Fibroblast of the conjunctiva (primary cell): ENCODE measurements at regions not wholly inside any gene's neighbourhood (a gene's known extent, or its start where the extent isn't known, plus 50 kb on each side); places are given as distances from the start of the nearest gene placed in this dataset.
"Not testable (repeated sequence)": the region's sequence is repeated elsewhere in the genome, so short reads cannot be mapped to it uniquely, and the experiment has no call there.

Experiments used
- DNase-seq: peaks from one replicate; pipeline ENCODE4 v3.0.0-alpha.2; 2010; ENCODE audit warnings: low read depth

DNA sequence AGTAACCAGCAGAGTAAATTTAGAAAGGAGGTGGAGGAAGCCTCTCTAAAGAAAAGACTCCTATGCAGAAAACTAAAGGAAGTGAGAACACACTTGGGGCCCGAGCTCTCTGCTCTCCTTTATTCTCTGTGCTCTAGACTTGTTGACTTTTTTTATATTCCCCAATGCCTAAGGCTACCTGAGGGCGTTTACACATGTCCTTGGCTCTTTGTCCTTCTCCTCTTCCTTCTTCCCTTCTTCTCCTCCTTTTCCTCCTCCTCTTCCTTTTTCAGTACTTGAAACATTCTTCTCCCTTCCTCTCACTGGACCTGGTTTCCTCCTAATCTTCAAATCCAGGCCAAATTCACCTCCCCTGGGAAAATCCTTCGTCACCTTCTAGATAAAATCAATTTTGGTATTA lies 256.4 kb upstream of the TRPC7 start:
- no peak for DNase-seq

DNA sequence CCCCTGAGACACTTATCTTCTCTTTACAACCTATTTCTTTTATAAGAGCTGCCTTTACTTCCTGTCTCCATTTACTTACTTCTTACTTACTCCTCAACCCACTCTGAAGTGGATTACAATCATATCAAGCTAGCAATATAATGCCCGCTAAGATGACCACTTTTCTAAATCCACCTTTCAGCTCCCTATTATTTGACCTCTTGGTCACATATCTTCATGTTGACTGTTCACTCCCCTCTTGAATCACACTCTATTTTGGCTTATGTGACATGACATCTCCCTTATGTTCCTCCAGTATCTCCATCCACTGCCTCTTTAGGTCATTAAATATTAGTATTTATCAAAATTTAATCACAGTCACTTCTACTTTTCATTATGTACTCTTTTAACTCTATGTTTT lies 255.3 kb upstream of the TRPC7 start:
- no peak for DNase-seq

DNA sequence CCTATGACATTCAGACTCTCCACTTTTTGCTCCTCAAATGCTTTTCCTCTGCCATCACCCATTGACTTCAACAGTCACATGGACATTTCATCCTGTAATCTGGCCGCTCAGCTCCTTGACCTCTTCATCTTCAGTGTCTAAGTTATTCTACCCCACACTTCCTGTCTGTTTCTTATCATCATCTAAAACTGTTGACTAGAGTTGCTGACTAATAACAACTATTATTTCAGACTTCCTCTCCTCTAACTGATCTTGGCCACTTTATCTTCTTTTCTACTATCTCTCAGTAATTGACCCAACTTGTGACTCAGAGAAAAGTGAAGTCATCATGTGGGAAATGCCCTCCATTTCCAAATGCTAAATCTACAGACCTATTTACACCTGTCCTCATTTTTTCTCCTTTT lies 254.7 kb upstream of the TRPC7 start:
- no peak for DNase-seq

DNA sequence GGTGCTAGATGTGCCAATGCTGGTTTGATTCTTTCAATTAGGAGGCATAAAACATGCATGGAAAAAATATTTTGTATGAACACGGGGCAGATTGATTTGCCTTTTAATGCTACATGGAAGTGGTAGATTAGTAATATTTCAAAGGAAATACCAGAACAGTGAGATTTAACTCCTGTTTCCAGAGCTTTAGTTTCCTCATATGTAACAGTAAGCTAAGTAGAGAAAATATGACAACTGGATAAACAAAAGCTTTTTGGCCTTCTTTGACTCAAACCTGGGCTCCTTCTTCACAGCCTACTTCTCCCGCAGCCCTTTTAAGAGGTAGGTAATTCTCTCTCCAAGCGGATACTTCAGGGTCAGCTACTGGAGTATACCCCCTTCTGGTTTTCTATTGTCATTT lies 254.2 kb upstream of the TRPC7 start:
- DNase-seq: no peak

DNA sequence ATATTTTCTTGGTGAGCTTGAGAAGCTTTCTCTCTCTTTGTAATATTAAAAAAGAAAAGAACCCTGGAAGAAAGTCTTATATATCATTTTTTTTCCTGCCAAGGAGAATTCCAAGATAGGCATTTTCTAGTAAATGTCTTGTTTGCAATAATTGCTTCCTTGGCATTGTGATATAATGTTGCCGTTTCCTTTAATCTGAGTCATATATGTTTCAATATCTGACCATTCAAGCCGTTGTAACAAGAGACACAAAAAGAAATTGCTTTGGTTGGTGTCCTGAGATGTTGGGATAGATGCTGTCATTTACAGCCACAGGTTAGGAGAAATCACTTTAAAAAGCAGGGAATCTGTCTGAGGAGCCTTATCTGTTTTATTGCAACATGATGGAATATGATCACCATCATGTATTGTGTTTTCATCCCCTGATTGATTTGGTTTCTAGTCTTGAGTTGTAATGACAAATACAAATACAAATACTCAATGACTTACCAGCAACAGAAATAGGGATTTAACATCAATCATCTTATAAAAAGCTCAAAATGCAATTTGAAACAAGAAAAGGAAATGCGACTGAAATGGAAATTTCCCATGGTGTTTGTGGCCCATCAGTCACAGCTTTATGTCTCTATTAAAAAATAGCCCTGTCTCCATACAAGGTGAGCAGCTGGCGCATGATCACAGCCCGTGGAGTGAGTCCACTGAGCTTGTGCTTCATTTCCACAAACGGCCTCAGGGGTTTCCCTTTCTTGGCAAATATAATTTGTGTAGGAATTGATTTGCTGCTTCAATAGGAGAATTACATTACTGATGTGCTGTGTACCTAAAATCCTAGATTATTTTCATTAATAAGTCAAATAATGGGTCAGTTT lies 250.1 kb upstream of the TRPC7 start:
- no peak for DNase-seq

DNA sequence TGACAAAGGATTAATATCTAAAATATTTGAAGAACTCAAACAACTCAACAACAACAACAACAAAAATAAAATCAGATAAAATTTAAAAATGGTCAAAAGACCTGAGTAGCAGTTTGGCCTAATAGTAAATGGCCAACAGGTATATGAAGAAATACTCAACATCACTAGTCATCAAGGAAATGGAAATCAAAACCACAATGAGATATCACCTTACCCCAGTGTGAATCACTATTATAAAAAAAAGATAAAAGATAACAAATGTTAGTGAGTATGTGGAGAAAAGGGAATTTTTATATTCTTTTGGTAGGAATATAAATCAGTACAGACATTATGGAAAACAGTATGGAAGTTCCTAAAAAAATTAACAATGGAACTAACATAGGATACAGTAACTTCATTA lies 247.9 kb upstream of the TRPC7 start:
- DNase-seq: no peak

DNA sequence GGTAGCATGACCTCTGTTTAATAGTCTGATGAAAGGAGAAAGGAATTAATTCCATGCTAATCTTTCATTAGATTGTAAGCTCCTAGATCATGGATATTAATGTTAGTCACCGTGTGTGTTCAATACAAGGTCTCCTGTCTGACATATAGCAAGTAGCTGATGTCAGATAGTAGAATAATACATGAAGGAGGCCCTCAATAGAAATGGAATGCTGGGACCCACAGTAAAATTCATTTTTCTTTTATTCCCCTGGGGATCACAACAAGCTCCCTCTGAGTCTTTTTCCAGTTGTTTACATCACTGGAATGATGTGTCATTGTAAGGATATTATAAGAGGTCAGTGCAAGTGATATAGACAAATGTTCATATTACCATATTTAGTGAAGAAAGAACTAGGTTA lies 240.3 kb upstream of the TRPC7 start:
- DNase-seq: no peak

DNA sequence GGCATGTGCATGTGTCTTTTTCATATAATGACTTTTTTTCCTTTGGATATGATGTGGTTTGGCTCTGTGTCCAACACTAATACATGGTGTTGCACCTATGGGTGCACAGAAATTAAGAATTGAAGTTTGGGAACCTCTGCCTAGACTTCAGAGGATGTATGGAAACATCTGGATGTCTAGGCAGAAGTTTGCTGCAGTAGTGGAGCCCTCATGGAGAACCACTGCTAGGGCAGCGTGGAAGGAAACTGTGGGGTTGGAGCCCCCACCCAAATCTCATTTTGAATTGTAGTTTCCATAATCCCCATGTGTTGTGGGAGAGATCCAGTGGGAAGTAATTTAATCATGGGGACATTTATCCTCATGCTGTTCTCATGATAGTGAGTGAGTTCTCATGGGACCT lies 235.0 kb upstream of the TRPC7 start:
- no peak for DNase-seq

DNA sequence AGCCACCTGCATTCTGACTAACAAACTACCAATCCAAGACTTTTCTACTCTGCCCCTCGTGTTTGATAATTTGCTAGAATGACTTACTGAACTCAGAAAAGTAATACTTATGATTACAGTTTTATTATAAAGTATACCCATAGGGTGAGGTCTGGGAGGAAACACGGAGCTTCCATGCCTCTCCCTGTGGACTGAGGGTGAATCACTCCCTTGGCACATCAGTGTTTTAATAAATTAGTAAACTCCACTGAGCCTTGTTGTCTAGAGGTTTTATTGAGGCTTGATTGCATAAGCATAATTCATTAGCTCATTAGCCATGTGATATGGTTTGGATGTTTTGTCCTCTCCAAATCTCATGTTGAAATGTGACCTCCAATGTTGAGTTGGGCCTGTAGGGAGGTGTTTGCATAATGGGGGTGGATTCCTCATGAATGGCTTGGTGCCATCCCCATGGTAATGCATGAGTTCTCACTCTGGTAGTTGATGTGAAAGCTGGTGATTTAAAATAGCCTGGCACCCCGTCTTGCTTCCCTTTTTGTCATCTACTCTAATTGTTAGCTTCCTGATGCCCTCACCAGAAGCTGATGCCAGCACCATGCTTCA lies 233.6 kb upstream of the TRPC7 start:
- no peak for DNase-seq

DNA sequence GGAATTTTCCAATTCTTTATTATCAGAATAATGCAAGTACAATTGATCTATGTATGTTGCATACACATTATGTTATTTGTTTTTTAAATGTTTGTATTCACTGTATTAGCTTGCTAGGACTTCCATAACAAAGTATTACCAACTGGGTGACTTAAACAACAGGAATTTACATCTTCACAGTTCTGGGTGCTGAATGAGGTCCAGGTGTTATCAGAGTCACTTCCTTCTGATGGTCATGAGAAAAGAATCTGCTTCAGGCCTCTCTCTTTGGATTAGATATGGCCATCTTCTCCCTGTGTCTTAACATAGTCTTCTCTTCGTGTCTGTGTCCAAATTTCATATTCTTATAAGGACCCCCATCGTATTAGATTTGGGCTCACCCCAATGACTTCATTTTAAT lies 229.1 kb upstream of the TRPC7 start:
- DNase-seq: no peak

DNA sequence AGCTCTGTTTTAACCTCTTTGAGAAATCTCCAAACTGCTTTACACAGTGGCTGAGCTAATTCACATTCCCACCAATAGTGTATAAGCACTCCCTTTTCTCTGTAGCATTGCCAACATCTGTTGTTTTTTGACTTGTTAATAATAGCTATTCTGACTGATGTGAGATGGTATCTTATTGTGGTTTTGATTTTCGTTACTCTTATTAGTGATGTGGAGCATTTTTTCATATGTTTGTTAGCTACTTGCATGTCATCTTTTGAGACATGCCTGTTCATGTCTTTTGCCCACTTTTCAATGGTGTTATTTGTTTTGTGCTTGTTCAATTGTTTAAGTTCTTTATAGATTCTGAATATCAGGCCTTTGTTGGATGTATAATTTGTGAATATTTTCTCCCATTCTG lies 225.2 kb upstream of the TRPC7 start:
- DNase-seq: no peak

DNA sequence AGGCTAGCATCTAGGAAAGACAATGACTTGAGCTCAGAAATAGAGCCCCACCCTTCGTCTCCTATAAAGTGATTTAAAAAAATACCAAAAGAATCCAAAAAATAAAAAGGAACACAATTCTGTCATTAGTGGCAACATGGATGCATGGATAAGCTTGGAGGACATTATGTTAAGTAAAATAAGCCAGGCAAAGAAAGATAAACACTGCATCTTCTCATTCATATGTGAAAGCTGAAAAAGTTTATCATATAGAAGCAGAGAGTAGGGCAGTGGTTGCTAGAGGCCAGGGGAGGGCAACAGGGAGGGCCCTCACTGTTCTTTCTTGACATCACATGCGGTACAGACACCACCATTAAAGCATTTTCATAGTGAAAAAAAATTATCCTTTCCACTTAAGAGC lies 220.9 kb upstream of the TRPC7 start:
- DNase-seq: no peak

DNA sequence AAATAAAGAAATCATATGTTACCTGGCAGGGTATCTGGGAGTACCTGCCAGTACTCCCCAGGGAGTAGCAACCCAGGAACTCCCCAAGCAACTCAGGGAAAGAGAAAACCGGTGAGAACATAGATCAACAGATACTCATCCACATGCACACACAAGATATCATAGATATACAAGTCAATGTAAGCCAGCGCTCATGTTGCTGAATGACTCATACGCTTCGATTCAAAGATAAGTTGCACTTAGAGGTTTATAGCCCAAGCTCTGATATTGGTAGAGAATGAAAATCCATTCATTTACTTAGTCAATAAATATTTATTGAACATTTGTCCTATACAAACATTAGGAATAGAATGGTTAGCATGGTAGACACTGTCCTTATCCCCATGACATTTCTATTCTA lies 219.1 kb upstream of the TRPC7 start:
- DNase-seq: no peak

DNA sequence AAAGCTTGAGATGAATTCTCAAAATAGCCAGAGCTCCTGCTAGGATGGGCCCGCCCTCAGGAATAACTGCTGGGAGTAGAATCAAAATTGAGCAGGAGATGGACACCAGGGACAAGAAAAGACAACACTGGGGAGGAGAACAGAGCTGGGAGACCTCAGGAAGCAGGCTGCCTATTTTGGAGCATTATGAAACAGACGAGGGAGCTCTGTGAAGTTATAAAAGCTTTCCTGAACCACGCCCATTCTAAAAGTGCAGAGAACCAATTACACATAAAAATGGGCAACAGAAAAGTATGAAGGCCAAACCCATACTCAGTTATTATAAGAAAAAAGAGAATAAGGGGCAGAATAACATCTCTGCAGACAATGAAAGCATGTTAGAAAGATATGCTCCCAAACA lies 213.9 kb upstream of the TRPC7 start:
- no peak for DNase-seq

DNA sequence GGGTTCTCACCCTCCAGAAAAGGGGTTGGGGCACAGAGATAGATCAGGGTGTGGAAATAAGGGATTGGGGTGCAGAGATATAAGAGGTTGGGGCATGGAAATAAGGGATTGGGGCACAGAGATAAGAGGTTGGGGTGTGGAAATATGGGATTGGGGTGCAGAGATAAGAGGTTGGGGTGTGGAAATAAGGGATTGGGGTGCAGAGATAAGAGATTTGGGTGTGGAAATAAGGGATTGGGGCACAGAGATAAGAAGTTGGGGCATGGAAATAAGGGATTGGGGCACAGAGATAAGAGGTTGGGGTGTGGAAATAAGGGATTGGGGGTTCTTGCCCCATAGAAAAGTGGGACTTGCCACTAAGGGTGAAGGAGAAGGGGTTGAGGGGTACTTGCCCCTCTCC lies 204.5 kb upstream of the TRPC7 start:
- DNase-seq: not testable (repeated sequence)

DNA sequence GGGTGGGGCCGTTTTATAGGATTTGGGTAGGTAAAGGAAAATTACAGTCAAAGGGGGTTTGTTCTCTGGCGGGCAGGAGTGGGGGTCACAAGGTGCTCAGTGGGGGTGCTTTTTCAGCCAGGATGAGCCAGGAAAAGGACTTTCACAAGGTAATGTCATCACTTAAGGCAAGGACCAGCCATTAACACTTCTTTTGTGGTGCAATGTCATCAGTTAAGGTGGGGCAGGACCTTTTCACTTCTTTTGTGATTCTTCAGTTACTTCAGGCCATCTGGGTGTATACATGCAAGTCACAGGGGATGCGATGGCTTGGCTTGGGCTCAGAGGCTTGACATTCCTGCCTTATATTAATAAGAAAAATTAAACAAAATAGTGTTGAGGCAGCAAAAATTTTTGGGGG lies 200.1 kb upstream of the TRPC7 start:
- not testable (repeated sequence) for DNase-seq

DNA sequence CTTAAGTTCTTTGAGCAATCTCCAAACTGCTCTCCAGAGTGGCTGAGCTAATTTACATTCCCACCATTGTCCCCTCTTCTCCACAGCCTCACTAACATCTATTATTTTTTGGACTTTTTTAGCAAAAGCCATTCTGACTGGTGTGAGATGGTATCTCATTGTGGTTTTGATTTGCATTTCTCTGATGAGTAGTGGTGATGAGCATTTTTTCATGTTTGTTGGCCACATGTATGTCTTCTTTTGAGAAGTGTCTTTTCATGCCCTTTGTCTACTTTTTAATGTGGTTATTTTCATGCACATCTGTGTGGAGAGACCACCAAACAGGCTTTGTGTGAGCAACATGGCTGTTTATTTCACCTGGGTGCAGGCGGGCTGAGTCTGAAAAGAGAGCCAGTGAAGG lies 199.7 kb upstream of the TRPC7 start:
- DNase-seq: not testable (repeated sequence)

DNA sequence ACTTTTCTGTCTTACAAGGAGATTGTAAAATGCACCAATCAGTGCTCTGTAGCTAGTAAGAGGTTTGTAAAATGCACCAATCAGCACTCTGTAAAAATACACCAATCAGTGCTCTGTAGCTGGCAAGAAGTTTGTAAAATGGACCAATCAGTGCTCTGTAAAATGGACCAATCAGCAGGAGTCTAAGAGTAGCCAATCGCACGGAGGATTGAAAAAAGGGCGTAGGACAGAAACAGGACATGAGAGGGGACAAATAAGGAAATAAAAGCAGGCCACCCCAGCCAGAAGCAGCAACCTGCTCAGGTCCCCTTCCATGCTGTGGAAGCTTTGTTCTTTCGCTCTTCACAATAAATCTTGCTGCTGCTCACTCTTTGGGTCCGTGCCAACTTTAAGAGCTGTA lies 199.1 kb upstream of the TRPC7 start:
- DNase-seq: not testable (repeated sequence)

DNA sequence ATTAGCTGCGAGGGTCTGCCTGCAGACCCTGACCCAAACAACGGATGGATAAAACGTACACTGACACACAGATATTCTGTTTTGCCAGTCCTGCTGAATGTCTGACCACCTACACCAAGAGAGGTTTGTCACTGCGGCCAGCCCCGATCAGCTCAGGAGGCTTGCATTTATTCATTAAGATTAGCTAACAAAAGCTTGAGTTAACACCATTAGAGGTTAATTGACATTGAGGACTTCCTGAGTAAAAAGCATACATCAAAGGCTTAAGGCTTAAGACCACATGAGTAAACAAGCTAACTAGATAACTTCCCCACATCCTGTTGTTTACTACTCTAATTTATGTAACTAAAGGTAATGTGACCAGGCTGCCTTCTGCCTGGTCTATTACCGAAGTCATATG lies 198.1 kb upstream of the TRPC7 start:
- no peak for DNase-seq

DNA sequence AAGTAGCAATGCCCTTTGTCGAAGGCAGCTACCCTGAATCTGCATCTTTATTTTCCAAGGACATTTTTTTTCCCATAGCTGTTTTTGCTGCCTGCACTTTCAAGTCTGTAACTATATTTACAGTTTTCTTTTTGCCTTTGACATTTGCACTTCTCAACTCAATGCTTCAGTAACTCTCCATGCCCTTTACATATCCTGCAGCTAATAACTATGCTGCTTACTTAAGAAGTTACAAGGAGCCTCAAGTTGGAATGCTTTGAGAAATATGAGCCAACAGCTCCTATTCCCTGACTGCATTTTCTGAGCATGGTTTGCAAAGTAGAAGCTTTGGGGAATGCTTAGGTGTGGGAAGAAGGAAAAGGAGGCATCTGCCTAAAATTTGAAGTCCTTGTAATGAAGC lies 194.8 kb upstream of the TRPC7 start:
- DNase-seq: no peak

DNA sequence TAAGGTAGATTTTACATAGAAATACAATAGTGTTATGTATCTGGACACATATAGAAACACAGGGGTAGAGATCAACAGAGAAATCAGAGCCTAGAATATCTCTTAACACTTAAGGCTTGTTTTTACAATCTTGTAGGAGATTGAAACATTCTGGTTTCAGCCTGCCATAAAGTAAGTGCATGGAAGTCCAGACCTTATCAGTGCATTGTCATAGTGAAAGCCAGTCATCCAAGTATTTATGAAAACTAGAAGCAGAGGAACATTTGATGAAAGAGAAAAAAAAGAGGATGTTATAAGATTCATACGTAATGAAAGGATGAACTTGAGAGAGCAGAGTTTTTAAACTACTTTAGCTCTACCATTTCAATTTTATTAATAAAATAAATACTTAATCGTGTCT lies 194.3 kb upstream of the TRPC7 start:
- DNase-seq: no peak

DNA sequence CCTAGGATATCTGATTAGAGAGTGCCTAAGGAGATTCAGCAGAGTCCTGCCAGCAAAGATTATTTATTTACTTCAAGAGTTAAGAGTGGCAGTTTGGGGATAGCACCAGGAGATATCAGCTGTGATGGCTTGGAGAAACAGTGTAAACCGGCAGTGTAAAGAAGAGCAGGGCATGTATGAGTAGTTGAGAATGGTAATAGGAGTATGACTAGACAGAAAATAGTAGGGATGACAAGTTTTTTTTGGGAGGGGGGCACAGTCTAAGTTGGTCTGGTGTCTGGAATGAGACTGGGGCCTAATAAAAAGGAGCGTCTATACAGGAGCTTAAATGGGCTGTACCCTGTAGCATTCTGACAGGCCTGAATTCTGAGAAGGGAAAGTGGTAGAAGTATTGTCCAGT lies 181.8 kb upstream of the TRPC7 start:
- not testable (repeated sequence) for DNase-seq

DNA sequence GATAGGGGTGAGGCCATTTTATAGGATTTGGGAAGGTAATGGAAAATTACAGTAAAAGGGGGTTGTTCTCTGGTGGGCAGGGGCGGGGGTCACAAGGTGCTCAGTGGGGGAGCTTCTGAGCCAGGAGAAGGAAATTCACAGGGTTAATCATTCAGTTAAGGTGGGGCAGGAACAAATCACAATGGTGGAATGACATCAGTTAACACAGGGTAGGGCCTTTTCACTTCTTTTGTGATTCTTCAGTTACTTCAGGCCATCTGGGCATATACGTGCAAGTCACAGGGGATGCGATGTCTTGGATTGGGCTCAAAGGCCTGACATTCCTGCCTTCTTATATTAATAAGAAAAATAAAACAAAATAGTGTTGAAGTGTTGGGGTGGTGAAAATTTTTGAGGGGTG lies 181.1 kb upstream of the TRPC7 start:
- not testable (repeated sequence) for DNase-seq

DNA sequence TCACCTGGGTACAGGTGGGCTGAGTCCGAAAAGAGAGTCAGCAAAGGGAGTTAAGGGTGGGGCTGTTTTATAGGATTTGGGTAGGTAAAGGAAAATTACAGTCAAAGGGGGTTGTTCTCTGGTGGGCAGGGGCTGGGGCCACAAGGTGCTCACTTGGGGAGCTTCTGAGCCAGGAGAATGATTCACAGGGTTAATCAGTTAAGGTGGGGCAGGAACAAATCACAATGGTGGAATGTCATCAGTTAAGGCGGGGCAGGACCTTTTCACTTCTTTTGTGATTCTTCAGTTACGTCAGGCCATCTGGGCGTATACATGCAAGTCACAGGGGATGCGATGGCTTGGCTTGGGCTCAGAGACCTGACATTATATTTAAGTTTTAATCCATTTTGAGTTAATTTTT lies 179.7 kb upstream of the TRPC7 start:
- DNase-seq: not testable (repeated sequence)
